ENCODE measurements at regions not wholly inside any gene's neighbourhood (a gene's known extent, or its start where the extent isn't known, plus 50 kb on each side); places are given as distances from the start of the nearest gene placed in this dataset.

- no peak for TF ChIP-seq EZH2 (IDR thresholded peaks at IDR 0.05; ENCODE audit: low read depth, unreplicated experiment)
- no peak for TF ChIP-seq CTCF (conservative IDR thresholded peaks at IDR 0.05; ENCODE audit: low read depth in 2 of 2)
These were observed 77.8 kb upstream of the BTG1 start for GRCh38 chr12:92223481-92223880.

Measured in GM23338 (cell line).